ENCODE measurements at regions not wholly inside any gene's neighbourhood (a gene's known extent, or its start where the extent isn't known, plus 50 kb on each side); places are given as distances from the start of the nearest gene placed in this dataset.
"Not testable (repeated sequence)": the region's sequence is repeated elsewhere in the genome, so short reads cannot be mapped to it uniquely, and the experiment has no call there.

DNA sequence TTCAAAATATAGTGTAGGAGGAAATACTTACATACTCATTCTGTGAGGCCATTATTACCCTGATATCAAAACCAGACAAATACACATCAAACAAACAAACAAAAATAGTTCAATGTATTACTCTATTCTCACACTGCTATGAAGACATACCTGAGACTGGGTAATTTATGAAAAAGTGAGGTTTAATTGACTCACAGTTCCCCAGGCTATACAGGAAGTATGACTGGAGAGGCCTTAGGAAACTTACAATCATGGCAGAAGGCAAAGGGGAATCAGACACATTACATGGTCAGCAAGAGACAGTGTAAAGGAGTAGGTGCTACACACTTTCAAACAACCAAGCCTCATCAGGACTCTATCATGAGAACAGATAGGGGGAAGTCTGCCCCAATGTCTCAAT lies 1023.2 kb downstream of the TMTC2 start:
- DNase-seq (ENCODE audit: low read depth) = no peak

DNA sequence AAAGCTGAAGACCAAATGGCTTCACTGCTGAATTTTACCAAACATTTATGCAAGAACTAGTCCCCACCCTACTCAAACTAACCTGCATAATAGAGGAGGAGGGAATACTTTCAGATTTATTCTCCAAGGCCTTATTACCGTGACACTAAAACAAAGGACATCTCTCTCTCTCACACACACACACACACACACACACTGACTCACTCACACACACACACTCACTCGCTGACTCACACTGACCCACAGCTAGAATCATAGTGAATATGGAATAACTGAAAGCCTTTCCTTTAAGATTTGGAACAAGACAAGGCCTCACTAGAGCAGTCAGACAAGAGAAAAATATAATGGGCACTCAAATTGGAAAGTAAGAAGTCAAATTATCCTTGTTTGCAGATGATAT lies 1014.1 kb downstream of the TMTC2 start:
- no peak for DNase-seq (ENCODE audit: low read depth)

DNA sequence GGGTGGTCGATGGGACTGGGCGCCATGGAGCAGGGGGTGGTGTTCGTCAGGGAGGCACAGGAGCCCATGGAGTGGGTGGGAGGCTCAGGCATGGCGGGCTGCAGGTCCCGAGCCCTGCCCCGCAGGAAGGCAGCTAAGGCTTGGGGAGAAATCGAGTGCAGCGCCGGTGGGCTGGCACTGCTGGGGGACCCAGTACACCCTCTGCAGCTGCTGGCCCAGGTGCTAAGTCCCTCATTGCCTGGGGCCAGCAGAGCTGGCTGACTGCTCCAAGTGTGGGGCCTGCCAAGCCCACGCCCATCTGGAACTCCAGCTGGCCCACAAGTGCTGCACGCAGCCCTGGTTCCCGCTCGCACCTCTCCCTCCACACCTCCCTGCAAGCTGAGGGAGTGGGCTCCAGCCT lies 1009.6 kb downstream of the TMTC2 start:
- DNase-seq (ENCODE audit: low read depth) = not testable (repeated sequence)

GRCh38 chr12:83691730-83692129 lies 1005.0 kb downstream of the TMTC2 start:
- no peak for DNase-seq (ENCODE audit: low read depth)

GRCh38 chr12:83690465-83690864 lies 1003.8 kb downstream of the TMTC2 start:
- no peak for DNase-seq (ENCODE audit: low read depth)

DNA sequence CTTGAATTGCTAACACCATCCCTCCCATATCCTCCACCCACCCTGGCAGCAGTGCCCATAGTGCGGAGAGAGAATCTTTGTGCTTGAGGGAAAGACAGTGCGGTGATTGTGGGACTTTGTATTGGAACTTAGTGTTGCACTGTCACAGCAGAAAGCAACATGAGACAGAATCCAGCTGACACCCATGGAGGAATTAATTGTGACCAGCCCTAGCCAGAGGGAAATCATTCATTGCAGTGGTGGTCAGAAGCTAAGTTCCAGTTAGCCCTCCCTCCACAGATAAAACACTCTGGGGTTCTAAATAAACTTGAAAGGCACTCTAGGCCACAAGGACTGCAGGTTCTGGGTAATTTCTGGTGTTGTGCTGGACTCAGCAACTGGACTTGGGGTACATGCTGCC lies 1002.6 kb downstream of the TMTC2 start:
- DNase-seq (ENCODE audit: low read depth) = no peak

DNA sequence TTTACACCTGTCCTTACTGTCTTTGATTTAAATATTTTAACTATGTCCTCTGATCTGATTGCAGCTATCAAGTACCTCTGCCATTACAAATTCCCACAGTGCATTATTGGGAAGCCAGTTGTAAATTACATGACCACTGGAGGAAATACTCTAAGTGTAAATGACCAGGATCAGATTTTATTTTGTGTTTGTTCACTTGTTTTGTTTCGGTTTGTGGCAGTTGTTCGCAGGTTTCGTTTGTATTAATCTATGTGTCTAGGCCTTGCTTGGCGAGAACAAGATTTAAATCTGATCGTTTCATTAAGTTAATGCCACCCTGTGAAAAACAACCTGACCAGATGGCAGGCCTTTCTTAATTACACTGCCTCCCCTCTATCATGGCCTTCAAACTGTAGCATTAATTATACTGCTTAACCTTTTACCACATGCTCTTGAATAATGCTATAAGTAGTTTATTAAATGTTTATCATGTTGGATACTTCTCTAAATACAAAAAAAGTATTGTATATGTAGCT lies 990.1 kb downstream of the TMTC2 start:
- no peak for DNase-seq (ENCODE audit: low read depth)

GRCh38 chr12:83666690-83667089 lies 980.0 kb downstream of the TMTC2 start:
- DNase-seq (ENCODE audit: low read depth) = no peak

DNA sequence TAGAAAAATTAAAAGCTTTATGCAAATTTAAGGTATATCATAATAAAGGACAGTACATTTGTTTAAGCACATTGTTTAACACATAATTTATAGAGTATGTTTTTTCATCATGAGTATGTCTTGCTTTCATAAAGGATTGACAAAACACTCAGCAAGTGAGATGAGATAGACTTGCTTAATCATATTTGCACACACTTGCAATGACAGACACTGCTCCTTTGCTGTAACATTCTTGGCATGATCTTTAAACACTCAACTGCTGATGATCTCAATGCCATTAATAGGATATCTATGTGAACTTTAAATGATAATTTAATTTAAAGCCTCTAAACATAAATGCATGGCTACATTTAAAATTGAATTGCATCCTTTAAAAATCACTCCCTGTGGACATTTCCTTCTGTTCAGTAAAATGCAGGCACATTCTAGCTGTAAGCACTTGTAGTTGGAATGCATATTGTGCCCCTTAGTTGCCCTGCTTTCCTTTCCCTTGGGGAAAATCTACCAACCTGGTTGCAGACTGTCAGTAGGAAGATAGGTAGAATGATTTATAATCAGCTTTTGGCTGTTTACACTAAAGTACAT lies 979.0 kb downstream of the TMTC2 start:
- DNase-seq (ENCODE audit: low read depth) = no peak

DNA sequence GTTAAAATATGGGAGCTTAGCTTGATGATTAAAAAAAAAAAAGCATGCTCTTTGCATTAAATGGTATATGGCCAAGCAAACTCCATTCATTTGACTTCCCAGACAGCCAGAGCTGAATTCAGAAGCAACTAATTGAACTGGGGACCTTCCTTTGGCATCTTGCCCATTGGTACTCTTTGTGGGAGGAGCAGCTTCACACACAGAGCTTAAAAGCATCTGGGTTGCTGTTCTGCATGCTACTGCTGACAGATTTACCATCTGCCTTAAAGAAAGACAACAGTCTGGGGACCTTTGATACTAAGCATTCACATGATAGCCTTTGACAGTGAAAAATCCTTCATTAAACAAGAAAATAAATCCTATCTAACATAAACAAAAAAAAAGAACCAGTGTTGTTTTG lies 977.9 kb downstream of the TMTC2 start:
- no peak for DNase-seq (ENCODE audit: low read depth)

DNA sequence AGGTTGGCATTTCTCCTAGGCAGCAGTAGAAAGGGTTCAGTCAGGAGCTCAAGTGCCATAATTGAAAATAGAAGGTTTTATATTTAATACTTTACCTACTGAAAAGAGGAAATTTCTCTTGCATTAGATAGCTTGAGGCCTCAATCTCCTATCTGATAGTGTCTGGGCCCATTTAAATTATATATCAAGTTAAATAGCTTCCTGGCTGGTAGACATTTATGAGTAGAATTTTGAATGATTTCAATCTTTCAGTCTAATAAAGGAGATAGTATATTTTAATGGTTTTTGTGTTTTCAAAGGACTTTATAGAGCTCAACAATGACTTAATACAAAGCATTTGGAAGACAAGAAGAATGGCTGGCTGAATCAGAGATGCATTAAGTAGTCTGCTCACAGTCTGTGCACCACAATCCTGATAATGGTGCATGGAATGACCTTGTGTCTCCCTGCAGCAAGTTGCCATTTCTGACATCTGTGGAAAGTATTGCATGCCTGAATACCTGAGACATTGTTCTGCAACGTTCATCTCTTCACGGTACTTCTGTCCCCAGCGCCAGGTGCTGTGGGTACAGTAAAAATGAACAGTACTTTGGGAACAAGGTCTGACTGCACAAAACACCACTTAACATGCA lies 974.1 kb downstream of the TMTC2 start:
- no peak for DNase-seq (ENCODE audit: low read depth)

- no peak for DNase-seq (ENCODE audit: low read depth)
These were observed 972.6 kb downstream of the TMTC2 start for GRCh38 chr12:83659321-83659720.

DNA sequence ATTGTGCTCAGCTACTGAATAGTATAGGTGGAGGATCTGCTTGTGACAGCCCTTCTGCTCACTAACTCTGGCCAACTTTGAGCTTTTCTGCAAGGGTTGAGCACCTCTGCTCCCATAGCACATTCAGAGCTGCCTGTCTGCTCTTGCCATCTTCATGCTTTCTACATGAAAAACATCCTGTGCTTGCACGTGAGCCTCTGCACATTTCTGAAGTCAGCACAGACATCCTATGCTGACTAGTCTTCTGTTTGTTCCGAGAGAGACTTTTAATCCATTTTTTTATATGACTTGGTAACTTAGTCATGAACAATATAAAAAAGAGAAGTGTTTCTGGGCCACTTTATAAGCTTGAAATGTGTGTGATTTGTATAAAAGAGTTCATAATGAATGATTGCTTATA lies 969.3 kb downstream of the TMTC2 start:
- DNase-seq (ENCODE audit: low read depth) = no peak

GRCh38 chr12:83642205-83642604 lies 955.5 kb downstream of the TMTC2 start:
- DNase-seq (ENCODE audit: low read depth) = no peak

- no peak for DNase-seq (ENCODE audit: low read depth)
These were observed 955.1 kb downstream of the TMTC2 start for GRCh38 chr12:83641789-83642188.

DNA sequence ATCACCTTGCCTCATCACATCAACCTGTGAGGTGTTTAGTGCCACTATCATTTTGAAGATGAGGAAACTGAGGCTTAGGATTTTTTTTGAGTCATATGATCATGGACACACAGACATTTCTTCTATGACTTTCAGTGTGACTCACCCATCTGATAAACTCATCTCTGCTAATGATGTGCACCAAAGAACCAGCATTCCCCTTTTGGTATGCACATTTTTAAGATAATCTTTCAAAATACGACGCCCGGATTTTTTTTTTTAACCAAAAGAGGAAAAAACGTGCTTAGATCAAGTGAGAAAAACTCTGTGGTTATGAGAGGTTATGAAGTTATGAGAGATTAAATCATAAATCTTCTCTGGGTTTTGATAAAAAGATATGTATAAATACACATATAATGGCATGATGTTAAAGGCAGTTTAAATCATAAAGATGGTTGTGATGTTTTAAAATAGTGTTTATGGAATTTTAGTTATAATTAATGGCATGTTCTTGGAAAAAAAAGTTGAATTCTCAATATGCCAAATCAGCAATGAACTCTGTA lies 948.1 kb downstream of the TMTC2 start:
- no peak for DNase-seq (ENCODE audit: low read depth)

DNA sequence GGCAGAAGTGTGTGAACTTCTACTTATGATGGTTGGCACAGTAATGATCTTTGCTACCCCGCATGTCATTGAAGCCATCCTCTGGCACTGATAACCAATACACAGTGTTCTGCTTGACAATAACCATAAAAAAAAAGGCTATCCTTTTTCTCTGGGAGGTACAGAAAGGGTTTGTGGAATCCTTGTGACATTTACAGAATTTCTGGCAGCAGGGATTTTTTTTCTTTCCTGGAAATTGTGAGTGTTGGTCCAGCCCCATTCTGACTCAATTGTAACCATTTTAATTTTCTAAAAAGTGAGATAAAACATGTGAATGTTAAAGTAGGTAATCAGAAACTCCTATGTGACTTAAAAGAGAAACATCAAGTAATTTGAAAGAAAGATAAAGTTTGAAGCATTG lies 943.8 kb downstream of the TMTC2 start:
- DNase-seq (ENCODE audit: low read depth) = no peak

DNA sequence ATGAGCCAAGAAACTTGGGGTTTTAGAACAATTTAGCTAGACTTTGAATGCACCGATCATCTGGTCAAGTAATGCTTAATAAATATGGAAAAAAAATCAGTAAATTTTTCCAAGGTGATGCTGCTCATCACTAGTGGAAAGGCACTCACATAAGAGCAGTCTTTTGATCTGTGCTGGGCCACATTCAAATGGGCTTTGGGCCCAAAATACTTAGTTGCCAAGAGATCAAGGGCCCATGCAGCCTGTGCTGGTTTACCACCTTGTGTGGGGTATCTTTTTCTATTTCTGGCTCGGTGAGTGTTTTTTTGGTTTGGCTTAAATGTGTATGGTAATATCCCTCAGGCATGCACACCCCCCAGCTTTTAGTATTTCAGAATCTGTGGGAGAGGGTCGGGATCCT lies 943.2 kb downstream of the TMTC2 start:
- DNase-seq (ENCODE audit: low read depth) = no peak

- no peak for DNase-seq (ENCODE audit: low read depth)
These were observed 935.5 kb downstream of the TMTC2 start for GRCh38 chr12:83622205-83622604.

DNA sequence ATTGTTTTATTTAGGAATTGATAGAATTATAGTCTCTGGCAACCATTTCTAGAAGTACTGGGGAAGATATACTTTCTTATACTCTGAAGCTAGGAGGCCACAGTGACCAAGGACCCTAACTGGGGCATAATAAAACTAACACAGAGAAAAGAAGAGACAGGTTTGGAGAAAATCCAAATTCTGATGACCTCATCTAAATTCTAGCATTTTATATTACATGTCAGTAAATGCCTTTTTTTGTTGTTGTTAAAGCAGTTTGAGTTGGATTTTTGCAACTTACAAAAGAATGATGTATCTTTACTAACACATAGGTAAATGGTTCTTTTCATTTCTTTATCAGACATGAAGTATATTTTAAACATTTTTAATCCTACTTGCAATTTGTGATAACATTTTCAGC lies 933.3 kb downstream of the TMTC2 start:
- no peak for DNase-seq (ENCODE audit: low read depth)

DNA sequence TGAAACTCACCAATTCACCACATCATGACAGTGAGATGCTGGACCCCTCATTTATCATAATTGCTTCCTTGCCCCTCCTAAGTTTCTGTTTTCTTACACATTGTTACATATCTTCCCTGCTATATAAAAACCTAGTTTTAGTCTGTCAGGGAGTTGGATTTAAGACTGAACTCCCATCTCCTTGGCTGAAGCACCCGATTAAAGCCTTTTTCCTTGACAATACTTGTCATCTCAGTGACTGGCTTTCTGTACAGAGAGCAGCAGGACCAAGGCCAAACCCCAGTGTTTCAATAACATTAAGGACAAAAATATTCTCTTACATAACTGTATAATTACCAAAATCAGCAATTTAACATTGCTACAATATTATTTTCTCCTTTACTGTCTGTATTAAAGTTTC lies 928.4 kb downstream of the TMTC2 start:
- no peak for DNase-seq (ENCODE audit: low read depth)

DNA sequence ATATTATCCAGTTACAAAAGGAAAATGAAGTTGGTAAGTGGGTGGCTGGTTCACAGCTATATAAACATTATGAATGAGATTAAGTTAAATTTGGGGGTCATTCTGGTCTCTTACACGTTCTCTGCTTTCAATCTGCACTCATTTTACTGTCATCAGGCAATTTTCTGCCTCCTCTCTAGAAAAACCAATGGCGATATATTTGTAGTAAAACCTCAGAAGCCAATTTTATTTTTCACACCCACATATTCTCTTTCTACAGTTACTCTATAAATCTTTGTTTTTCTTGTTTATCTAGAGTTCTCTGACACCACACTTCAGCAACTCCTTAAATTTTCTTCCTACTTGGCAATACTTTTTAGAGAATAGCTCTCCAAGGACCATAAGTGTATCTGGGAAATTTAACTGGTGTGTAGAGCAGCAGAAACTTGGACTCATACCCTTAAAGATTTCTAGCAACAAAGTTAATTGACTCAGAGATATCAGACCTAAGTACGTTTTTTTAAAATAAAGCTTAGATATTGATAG lies 926.9 kb downstream of the TMTC2 start:
- no peak for DNase-seq (ENCODE audit: low read depth)

DNA sequence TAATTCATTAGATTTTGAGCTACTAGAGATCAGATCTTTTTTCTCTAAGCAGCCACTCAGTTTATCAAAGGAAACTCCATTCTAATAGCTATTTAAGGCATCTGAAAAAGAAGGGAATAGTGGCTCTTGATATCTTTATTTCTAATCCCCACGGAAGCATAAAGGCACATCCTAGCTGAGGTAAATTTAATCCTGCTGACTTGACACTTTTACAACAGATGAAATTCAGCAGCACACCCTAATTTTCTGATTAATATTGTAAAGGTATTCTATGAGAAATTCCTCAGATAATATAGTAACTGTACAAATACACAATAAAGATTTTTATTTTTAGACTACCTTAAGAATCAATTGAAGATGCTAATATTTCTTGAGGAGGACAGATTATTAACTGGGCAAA lies 916.4 kb downstream of the TMTC2 start:
- DNase-seq (ENCODE audit: low read depth) = no peak

GRCh38 chr12:83575326-83575725 lies 888.6 kb downstream of the TMTC2 start:
- no peak for DNase-seq (ENCODE audit: low read depth)
